GM12891 (cell line): ENCODE measurements at regions not wholly inside any gene's neighbourhood (a gene's known extent, or its start where the extent isn't known, plus 50 kb on each side); places are given as distances from the start of the nearest gene placed in this dataset.

Source experiments
- PAX5 ChIP-seq: IDR thresholded peaks from 2 replicates; pipeline ENCODE4 v1.6.1; 2011; ENCODE audit warnings: low read length, moderate library complexity, mild to moderate bottlenecking; ENCODE audit not compliant: insufficient read depth, severe bottlenecking
- POLR2A ChIP-seq: IDR thresholded peaks from 2 replicates; pipeline ENCODE4 v1.6.1; 2011; ENCODE audit warnings: low read depth, low read length, control low read depth
- POLR2AphosphoS5 ChIP-seq: IDR thresholded peaks from 2 replicates; pipeline ENCODE4 v1.6.1; 2011; ENCODE audit warnings: low read depth, low read length, control low read depth
- POU2F2 ChIP-seq: IDR thresholded peaks from 2 replicates; pipeline ENCODE4 v1.6.1; 2011; ENCODE audit warnings: low read depth, mild to moderate bottlenecking, control low read depth, low read length, moderate library complexity
- SPI1 ChIP-seq: IDR thresholded peaks from 2 replicates; pipeline ENCODE4 v1.6.1; 2011; ENCODE audit warnings: low read depth, low read length, control low read depth
- TAF1 ChIP-seq: IDR thresholded peaks from 2 replicates; pipeline ENCODE4 v1.6.1; 2011; ENCODE audit warnings: low read depth, low read length, control low read depth

DNA sequence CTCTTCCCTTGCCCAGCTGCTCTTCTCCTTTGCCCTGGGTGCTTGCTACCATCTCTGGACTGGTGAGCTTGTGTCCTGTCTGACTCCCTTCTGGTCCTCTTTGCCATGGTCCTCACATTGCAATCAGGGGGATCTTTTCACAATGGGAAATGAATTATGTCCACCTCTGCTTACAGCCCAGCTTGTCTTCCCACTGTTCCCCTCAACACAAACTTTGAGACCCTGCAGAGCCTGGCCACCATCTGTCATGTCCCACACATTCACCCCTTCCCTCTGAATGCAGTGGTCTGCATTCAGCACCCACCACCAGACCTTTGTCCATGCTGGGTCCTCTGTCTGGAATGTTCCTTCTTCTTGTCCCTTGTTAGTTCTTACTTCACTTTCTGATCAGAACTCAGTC is 100.5 kb downstream of the ABHD5 start:
- TF ChIP-seq POLR2A: no peak
- TF ChIP-seq TAF1: no peak
- TF ChIP-seq POLR2AphosphoS5: no peak
- no peak for TF ChIP-seq PAX5
- no peak for TF ChIP-seq POU2F2
- no peak for TF ChIP-seq SPI1
